H1 (cell line): ENCODE measurements at regions not wholly inside any gene's neighbourhood (a gene's known extent, or its start where the extent isn't known, plus 50 kb on each side); places are given as distances from the start of the nearest gene placed in this dataset.

Experiments used
- CTCF ChIA-PET: fragments of 300-600 bp; sonication (Branson Sonifier 250); formaldehyde crosslinking; loops from one replicate; lab custom pipeline; 2021; ENCODE audit not compliant: partially characterized antibody; lab: Charles Lee
- POLR2A ChIA-PET: fragments of 300-600 bp; sonication (Branson Sonifier 250); formaldehyde crosslinking; loops from one replicate; lab custom pipeline; 2021; ENCODE audit warnings: inconsistent platforms; ENCODE audit not compliant: partially characterized antibody; lab: Charles Lee
- DNase-seq, 2 experiments: peaks; one replicate each; pipeline versions ENCODE4 v3.0.0 to v3.0.0-alpha.2; 2010 to 2022; ENCODE audit warnings: low spot score in 2 of 2, low read depth in 1 of 2, mixed read lengths in 1 of 2
- FAIRE-seq: peaks from 2 replicates; lab custom pipeline; 2011; peaks lifted over from hg19 to GRCh38; lab: Jason Lieb, UNC
- H2AFZ ChIP-seq: 2 replicates; pipeline ENCODE4 v1.8.1; 2012; ENCODE audit warnings: low read length, inconsistent platforms
- H2AK5ac ChIP-seq: 2 replicates; pipeline ENCODE4 v1.6.1; 2013; ENCODE audit warnings: low read depth, low read length
- H2BK120ac ChIP-seq: replicated peaks from 2 replicates; pipeline ENCODE3; 2013; ENCODE audit warnings: low read depth, low read length, inconsistent platforms
- H2BK12ac ChIP-seq: 2 replicates; pipeline ENCODE4 v1.6.1; 2013; ENCODE audit warnings: low read depth, low read length
- H2BK15ac ChIP-seq: 2 replicates; pipeline ENCODE4 v1.6.1; 2013; ENCODE audit warnings: low read length
- H2BK20ac ChIP-seq: 2 replicates; pipeline ENCODE4 v1.6.1; 2013; ENCODE audit warnings: low read length
- H2BK5ac ChIP-seq: 2 replicates; pipeline ENCODE4 v1.6.1; 2013; ENCODE audit warnings: low read depth, low read length
- H3K14ac ChIP-seq: 2 replicates; pipeline ENCODE4 v1.6.1; 2013; ENCODE audit warnings: inconsistent platforms; ENCODE audit not compliant: insufficient read length
- H3K18ac ChIP-seq: 2 replicates; pipeline ENCODE4 v1.6.1; 2013; ENCODE audit warnings: low read length; ENCODE audit errors: extremely low read depth
- H3K23ac ChIP-seq: 2 replicates; pipeline ENCODE4 v1.6.1; 2013; ENCODE audit warnings: inconsistent platforms; ENCODE audit not compliant: insufficient read length
- H3K23me2 ChIP-seq: 2 replicates; pipeline ENCODE4 v1.6.1; 2013; ENCODE audit warnings: low read depth, low read length
- H3K27ac ChIP-seq: 2 replicates; pipeline ENCODE4 v1.6.1; 2011; ENCODE audit warnings: low read depth, low read length, inconsistent platforms
- H3K27me3 ChIP-seq, 4 experiments: replicated peaks in 1 of 4; 1 replicate in 1 of 4; 2 replicates in 3 of 4; pipeline versions ENCODE4 v1.6.1 to v1.8.1; 2011 to 2013; ENCODE audit warnings: low read length in 3 of 4, mild to moderate bottlenecking in 3 of 4, inconsistent platforms in 2 of 4, mixed read lengths in 2 of 4, moderate library complexity in 1 of 4; ENCODE audit not compliant: control insufficient read depth in 3 of 4, insufficient read depth in 3 of 4; ENCODE audit errors: extremely low read depth in 1 of 4
- H3K36me3 ChIP-seq, 4 experiments: 2 replicates each; pipeline versions ENCODE4 v1.6.1 to v1.8.1; 2011 to 2013; ENCODE audit warnings: mild to moderate bottlenecking in 4 of 4, low read length in 3 of 4, moderate library complexity in 2 of 4, control low read depth in 1 of 4, inconsistent platforms in 1 of 4; ENCODE audit not compliant: insufficient read depth in 4 of 4, control insufficient read depth in 2 of 4
- H3K4ac ChIP-seq: replicated peaks from 2 replicates; pipeline ENCODE3; 2013; ENCODE audit warnings: low read length, low read depth, mixed read lengths, inconsistent platforms; ENCODE audit not compliant: insufficient read length
- H3K4me1 ChIP-seq, 4 experiments: replicated peaks in 1 of 4; 1 replicate in 1 of 4; 2 replicates in 3 of 4; pipeline versions ENCODE4 v1.6.1 to v1.8.1; 2011 to 2013; ENCODE audit warnings: low read length in 3 of 4, inconsistent platforms in 2 of 4, mixed read lengths in 1 of 4; ENCODE audit not compliant: insufficient read depth in 4 of 4, control insufficient read depth in 3 of 4
- H3K4me2 ChIP-seq, 2 experiments: 2 replicates each; pipeline versions ENCODE4 v1.6.1 to v1.8.1; 2011 to 2013; ENCODE audit warnings: low read depth in 2 of 2, low read length in 2 of 2, control low read depth in 1 of 2, inconsistent platforms in 1 of 2, mild to moderate bottlenecking in 1 of 2; ENCODE audit not compliant: insufficient read depth in 1 of 2
- H3K4me3 ChIP-seq, 4 experiments: fragments of 200-600, 300-600 bp in 1 of 4; sonication (generic), shearing (Covaris generic), sonication (Bioruptor Twin) in 1 of 4; 2 replicates each; pipeline versions ENCODE4 v1.5.1 to v1.8.1; 2011 to 2016; ENCODE audit warnings: low read length in 4 of 4, low read depth in 3 of 4, control low read depth in 2 of 4, inconsistent platforms in 2 of 4, mild to moderate bottlenecking in 2 of 4, mixed read lengths in 1 of 4, moderate library complexity in 1 of 4; ENCODE audit not compliant: insufficient read depth in 2 of 4; ENCODE audit errors: extremely low read depth in 1 of 4
- H3K56ac ChIP-seq: replicated peaks from 2 replicates; pipeline ENCODE3; 2013; ENCODE audit warnings: low read depth, mild to moderate bottlenecking, mixed read lengths, low read length, inconsistent platforms; ENCODE audit not compliant: insufficient read length
- H3K79me1 ChIP-seq: 2 replicates; pipeline ENCODE4 v1.6.1; 2013; ENCODE audit warnings: low read depth, low read length, control low read depth
- H3K79me2 ChIP-seq, 2 experiments: 2 replicates each; pipeline versions ENCODE4 v1.6.1 to v1.8.1; 2012 to 2013; ENCODE audit warnings: low read length in 2 of 2, mild to moderate bottlenecking in 2 of 2, inconsistent platforms in 1 of 2; ENCODE audit not compliant: insufficient read depth in 2 of 2, control insufficient read depth in 1 of 2
- H3K9ac ChIP-seq, 4 experiments: replicated peaks in 1 of 4; 1 replicate in 1 of 4; 2 replicates in 3 of 4; pipeline versions ENCODE4 v1.6.1 to v1.8.1; 2011 to 2013; ENCODE audit warnings: low read depth in 3 of 4, low read length in 3 of 4, control low read depth in 2 of 4, mild to moderate bottlenecking in 2 of 4, moderate library complexity in 2 of 4, inconsistent platforms in 1 of 4; ENCODE audit errors: extremely low read depth in 1 of 4
- H3K9me3 ChIP-seq, 2 experiments: 2 replicates each; pipeline versions ENCODE4 v1.6.1 to v1.8.1; 2012 to 2013; ENCODE audit warnings: mild to moderate bottlenecking in 2 of 2, moderate library complexity in 2 of 2, control low read depth in 1 of 2, inconsistent platforms in 1 of 2, low read depth in 1 of 2, low read length in 1 of 2, mixed read lengths in 1 of 2; ENCODE audit not compliant: insufficient read depth in 2 of 2
- H4K20me1 ChIP-seq, 2 experiments: replicated peaks in 1 of 2; 2 replicates each; pipeline versions ENCODE3 to v1.8.1; 2011 to 2013; ENCODE audit warnings: inconsistent platforms in 2 of 2, low read length in 2 of 2, mild to moderate bottlenecking in 1 of 2; ENCODE audit not compliant: insufficient read depth in 2 of 2, control insufficient read depth in 1 of 2
- H4K5ac ChIP-seq: 2 replicates; pipeline ENCODE4 v1.6.1; 2013; ENCODE audit warnings: low read length, low read depth, mixed read lengths, inconsistent platforms; ENCODE audit not compliant: insufficient read length
- H4K8ac ChIP-seq: 2 replicates; pipeline ENCODE4 v1.8.0; 2013; ENCODE audit warnings: mild to moderate bottlenecking, moderate library complexity, low read length, inconsistent platforms; ENCODE audit not compliant: insufficient read depth; ENCODE audit errors: extremely low read depth
- H4K91ac ChIP-seq: replicated peaks from 2 replicates; pipeline ENCODE3; 2013; ENCODE audit warnings: low read length, mixed read lengths, inconsistent platforms; ENCODE audit not compliant: insufficient read length
- CEBPB ChIP-seq: IDR thresholded peaks from 2 replicates; pipeline ENCODE4 v1.6.1; 2012; ENCODE audit warnings: low read depth, low read length
- GTF2F1 ChIP-seq: IDR thresholded peaks from 2 replicates; pipeline ENCODE4 v1.6.1; 2012; ENCODE audit warnings: low read depth, low read length, improper control_type of control experiment, borderline replicate concordance
- SIRT6 ChIP-seq: IDR thresholded peaks from one replicate; pipeline ENCODE4 v1.7.1; 2012; ENCODE audit warnings: low read length, inconsistent platforms
- TEAD4 ChIP-seq: IDR thresholded peaks from 2 replicates; pipeline ENCODE4 v1.6.1; 2012; ENCODE audit warnings: low read depth, low read length, inconsistent platforms, mixed read lengths
- WGBS, 2 experiments: shearing (Covaris generic) in 1 of 2; methylation state at CpG; one replicate each; pipeline versions ENCODE4 v1.1.6 to v1.1.7; 2013 to 2015; ENCODE audit warnings: low lambda C conversion rate in 2 of 2, mixed read lengths in 2 of 2, inconsistent platforms in 1 of 2, low coverage in 1 of 2, missing lambda C conversion rate in 1 of 2; ENCODE audit not compliant: insufficient replicate concordance in 2 of 2, insufficient coverage in 1 of 2, insufficient read length in 1 of 2; ENCODE audit errors: extremely low coverage in 1 of 2, missing lambda C conversion rate in 1 of 2; 5-methylcytosine and 5-hydroxymethylcytosine counted together

DNA sequence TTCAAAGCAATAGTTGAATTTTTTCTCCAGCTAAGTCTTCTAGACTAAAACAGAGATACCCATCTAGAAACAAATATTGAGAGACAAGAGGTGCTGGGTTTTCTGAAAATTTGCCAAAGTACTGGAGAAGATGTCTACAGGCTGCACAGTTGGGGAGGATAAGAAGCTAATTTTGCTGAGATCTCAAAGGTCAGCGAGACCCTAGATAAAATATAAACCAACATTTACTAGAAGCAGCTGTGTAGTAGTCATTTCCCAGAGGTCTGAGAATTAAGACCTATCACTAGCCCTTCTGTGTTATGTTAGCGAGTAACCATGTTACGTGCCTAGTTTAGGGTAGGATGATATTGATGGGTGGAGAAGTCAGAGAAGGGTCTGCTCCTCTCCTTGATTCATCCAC is 208.5 kb upstream of the TNC start:
- H3K4me1 ChIP-seq = no peaks in the 10 kb centered on the region
- no peak overlapping the region for H2BK15ac ChIP-seq
- FAIRE-seq = no peak

More for the DNA sequence above, 208.5 kb upstream of the TNC start:
- no peak overlapping the region for H3K9ac ChIP-seq
- H4K8ac ChIP-seq = no peak overlapping the region
- H3K79me2 ChIP-seq = no peaks in the 10 kb centered on the region
- H3K23ac ChIP-seq = no peak overlapping the region
- no peaks in the 10 kb centered on the region for H3K36me3 ChIP-seq
- ChIA-PET POLR2A (interaction anchor here (1.0 kb wide), 1 partner anchor 39 kb away, joined by 6 read pairs; no protein-coding TSS in a partner anchor), CTCF (no interaction called here)
- no peaks in the 10 kb centered on the region for H3K27me3 ChIP-seq
- H3K4me2 ChIP-seq = no peak overlapping the region
- no peak overlapping the region for H2AFZ ChIP-seq
- no peaks in the 10 kb centered on the region for H4K20me1 ChIP-seq
- H3K18ac ChIP-seq = no peak overlapping the region
- no peak overlapping the region for H4K91ac ChIP-seq
- DNase-seq = no peak
- no peak overlapping the region for H2BK12ac ChIP-seq
- WGBS, 2 experiments = 92% methylated on average over 3 of the region's 3 CpGs; no CpG with 5 or more reads in 1 of the 2 experiments
- H3K56ac ChIP-seq = no peak overlapping the region
- no peak overlapping the region for H2BK20ac ChIP-seq
- no peak overlapping the region for H2BK120ac ChIP-seq
- H2AK5ac ChIP-seq = no peak overlapping the region
- H3K4me3 ChIP-seq = no peak overlapping the region
- H3K9me3 ChIP-seq = no peaks in the 10 kb centered on the region
- no peaks in the 10 kb centered on the region for H3K23me2 ChIP-seq
- H4K5ac ChIP-seq = no peak overlapping the region
- TF ChIP-seq SIRT6 = no peak
- no peak for TF ChIP-seq TEAD4
- no peak for TF ChIP-seq GTF2F1
- TF ChIP-seq CEBPB = no peak
- TF ChIP-seq, all 59 proteins: peak for 0
- Histone ChIP-seq H2BK5ac (no peak overlapping the region), H3K79me1 (no peaks in the 10 kb centered on the region), H3K14ac (no peak overlapping the region), H3K4ac (no peak overlapping the region), H3K27ac (no peak overlapping the region)
